Testis (tissue), 2 donors: ENCODE measurements at regions not wholly inside any gene's neighbourhood (a gene's known extent, or its start where the extent isn't known, plus 50 kb on each side); places are given as distances from the start of the nearest gene placed in this dataset.

ENCODE experiments used
- DNase-seq: peaks from one replicate; pipeline ENCODE4 v3.0.0-alpha.2; 2019
- H3K27ac ChIP-seq, 2 donors: fragments of 200-600 bp; sonication (generic); one replicate each; pipeline ENCODE4 v1.5.1; 2019
- H3K27me3 ChIP-seq: fragments of 200-600 bp; sonication (generic); one replicate; pipeline ENCODE4 v1.5.1; 2019
- H3K36me3 ChIP-seq: fragments of 200-600 bp; sonication (generic); one replicate; pipeline ENCODE4 v1.5.1; 2017; ENCODE audit warnings: low read depth; ENCODE audit errors: missing control alignments
- H3K4me1 ChIP-seq: fragments of 200-600 bp; sonication (generic); one replicate; pipeline ENCODE4 v1.5.1; 2019
- H3K4me3 ChIP-seq, 2 donors: fragments of 200-600 bp; sonication (generic); one replicate each; pipeline ENCODE4 v1.5.1; 2017 to 2019
- H3K9me3 ChIP-seq: fragments of 200-600 bp; sonication (generic); one replicate; pipeline ENCODE4 v1.5.1; 2017
- CTCF ChIP-seq, 3 experiments: fragments of 450-650 bp in 2 of 3; fragments of 200-600 bp in 1 of 3; sonication (generic) in 1 of 3; IDR thresholded peaks; one replicate each; pipeline ENCODE4 v1.5.1; 2016 to 2019; ENCODE audit warnings: antibody characterized with exemption in 3 of 3, mild to moderate bottlenecking in 2 of 3, moderate library complexity in 1 of 3
- POLR2A ChIP-seq: fragments of 450-650 bp; IDR thresholded peaks from one replicate; pipeline ENCODE4 v1.6.1; 2017; ENCODE audit warnings: antibody characterized with exemption, mild to moderate bottlenecking, moderate library complexity
- WGBS, 2 donors: methylation state at CpG; one replicate each; pipeline ENCODE4 v1.1.5; 2018; 5-methylcytosine and 5-hydroxymethylcytosine counted together
- intact Hi-C: fragments of 100-400 bp; cut with DNase I; formaldehyde crosslinking; loops from one replicate; pipeline ENCODE4 v1.15.1; 2023; ENCODE audit warnings: low total_unique reads

GRCh38 chr7:98697485-98698240, 80.6 kb downstream of the NPTX2 start:
- no peaks in the 10 kb centered on the region for H3K9me3 ChIP-seq
- no peaks in the 10 kb centered on the region for H3K4me1 ChIP-seq
- no peak for TF ChIP-seq POLR2A
- no peak for TF ChIP-seq CTCF (IDR thresholded peaks at IDR 0.05)
- 79 to 81% methylated on average over 9 of the region's 9 CpGs for WGBS, 2 donors
- intact Hi-C loops = no loop called here
- H3K27ac ChIP-seq = no peak overlapping the region
- H3K36me3 ChIP-seq = no peaks in the 10 kb centered on the region
- no peak for DNase-seq
- no peaks in the 10 kb centered on the region for H3K27me3 ChIP-seq
- H3K4me3 ChIP-seq = no peak overlapping the region

GRCh38 chr7:98698976-98699375, 81.9 kb downstream of the NPTX2 start:
- WGBS, 2 donors = 76 to 82% methylated on average over 2 of the region's 2 CpGs
- H3K36me3 ChIP-seq = no peaks in the 10 kb centered on the region
- no peaks in the 10 kb centered on the region for H3K9me3 ChIP-seq
- no peak for DNase-seq
- no peak overlapping the region for H3K27ac ChIP-seq
- TF ChIP-seq CTCF (IDR thresholded peaks at IDR 0.05) = no peak
- TF ChIP-seq POLR2A = no peak
- H3K27me3 ChIP-seq = no peaks in the 10 kb centered on the region
- intact Hi-C loops = no loop called here
- H3K4me1 ChIP-seq = no peaks in the 10 kb centered on the region
- H3K4me3 ChIP-seq = no peak overlapping the region

GRCh38 chr7:98700533-98700932, 83.4 kb downstream of the NPTX2 start:
- WGBS, 2 donors = 78 to 83% methylated on average over 3 of the region's 3 CpGs
- Histone ChIP-seq H3K4me3 (no peak overlapping the region), H3K4me1 (no peaks in the 10 kb centered on the region), H3K27ac (no peak overlapping the region), H3K9me3 (no peaks in the 10 kb centered on the region), H3K27me3 (no peaks in the 10 kb centered on the region), H3K36me3 (no peaks in the 10 kb centered on the region)
- DNase-seq = no peak
- TF ChIP-seq POLR2A (no peak), CTCF (IDR thresholded peaks at IDR 0.05) (no peak)
- intact Hi-C loops = no loop called here

GRCh38 chr7:98701372-98701771, 84.3 kb downstream of the NPTX2 start:
- H3K27me3 ChIP-seq = no peaks in the 10 kb centered on the region
- 84 to 87% methylated on average over 11 of the region's 11 CpGs for WGBS, 2 donors
- intact Hi-C loops = no loop called here
- no peak overlapping the region for H3K4me3 ChIP-seq
- TF ChIP-seq CTCF (IDR thresholded peaks at IDR 0.05) = no peak
- TF ChIP-seq POLR2A = no peak
- H3K4me1 ChIP-seq = no peaks in the 10 kb centered on the region
- DNase-seq = no peak
- H3K36me3 ChIP-seq = no peaks in the 10 kb centered on the region
- H3K9me3 ChIP-seq = no peaks in the 10 kb centered on the region
- H3K27ac ChIP-seq = no peak overlapping the region

- intact Hi-C loops = no loop called here
- Histone ChIP-seq H3K27me3 (no peaks in the 10 kb centered on the region), H3K36me3 (no peaks in the 10 kb centered on the region), H3K9me3 (no peaks in the 10 kb centered on the region), H3K4me1 (no peaks in the 10 kb centered on the region), H3K4me3 (no peak overlapping the region), H3K27ac (no peak overlapping the region)
- 92 to 96% methylated on average over 2 of the region's 2 CpGs for WGBS, 2 donors
- no peak for DNase-seq
- TF ChIP-seq CTCF (IDR thresholded peaks at IDR 0.05) = no peak
- TF ChIP-seq POLR2A = no peak
Observed at GRCh38 chr7:98702021-98702420, 84.9 kb downstream of the NPTX2 start.
